H1 (cell line): ENCODE measurements at regions not wholly inside any gene's neighbourhood (a gene's known extent, or its start where the extent isn't known, plus 50 kb on each side); places are given as distances from the start of the nearest gene placed in this dataset.

Experiments used
- CTCF ChIA-PET: fragments of 300-600 bp; sonication (Branson Sonifier 250); formaldehyde crosslinking; loops from one replicate; lab custom pipeline; 2021; ENCODE audit not compliant: partially characterized antibody; lab: Charles Lee
- POLR2A ChIA-PET: fragments of 300-600 bp; sonication (Branson Sonifier 250); formaldehyde crosslinking; loops from one replicate; lab custom pipeline; 2021; ENCODE audit warnings: inconsistent platforms; ENCODE audit not compliant: partially characterized antibody; lab: Charles Lee
- DNase-seq, 2 experiments: peaks; one replicate each; pipeline versions ENCODE4 v3.0.0 to v3.0.0-alpha.2; 2010 to 2022; ENCODE audit warnings: low spot score in 2 of 2, low read depth in 1 of 2, mixed read lengths in 1 of 2
- FAIRE-seq: peaks from 2 replicates; lab custom pipeline; 2011; peaks lifted over from hg19 to GRCh38; lab: Jason Lieb, UNC
- H2AFZ ChIP-seq: 2 replicates; pipeline ENCODE4 v1.8.1; 2012; ENCODE audit warnings: low read length, inconsistent platforms
- H2AK5ac ChIP-seq: 2 replicates; pipeline ENCODE4 v1.6.1; 2013; ENCODE audit warnings: low read depth, low read length
- H2BK120ac ChIP-seq: replicated peaks from 2 replicates; pipeline ENCODE3; 2013; ENCODE audit warnings: low read depth, low read length, inconsistent platforms
- H2BK12ac ChIP-seq: 2 replicates; pipeline ENCODE4 v1.6.1; 2013; ENCODE audit warnings: low read depth, low read length
- H2BK15ac ChIP-seq: 2 replicates; pipeline ENCODE4 v1.6.1; 2013; ENCODE audit warnings: low read length
- H2BK20ac ChIP-seq: 2 replicates; pipeline ENCODE4 v1.6.1; 2013; ENCODE audit warnings: low read length
- H2BK5ac ChIP-seq: 2 replicates; pipeline ENCODE4 v1.6.1; 2013; ENCODE audit warnings: low read depth, low read length
- H3K14ac ChIP-seq: 2 replicates; pipeline ENCODE4 v1.6.1; 2013; ENCODE audit warnings: inconsistent platforms; ENCODE audit not compliant: insufficient read length
- H3K18ac ChIP-seq: 2 replicates; pipeline ENCODE4 v1.6.1; 2013; ENCODE audit warnings: low read length; ENCODE audit errors: extremely low read depth
- H3K23ac ChIP-seq: 2 replicates; pipeline ENCODE4 v1.6.1; 2013; ENCODE audit warnings: inconsistent platforms; ENCODE audit not compliant: insufficient read length
- H3K23me2 ChIP-seq: 2 replicates; pipeline ENCODE4 v1.6.1; 2013; ENCODE audit warnings: low read depth, low read length
- H3K27ac ChIP-seq: 2 replicates; pipeline ENCODE4 v1.6.1; 2011; ENCODE audit warnings: low read depth, low read length, inconsistent platforms
- H3K27me3 ChIP-seq, 4 experiments: replicated peaks in 1 of 4; 1 replicate in 1 of 4; 2 replicates in 3 of 4; pipeline versions ENCODE4 v1.6.1 to v1.8.1; 2011 to 2013; ENCODE audit warnings: low read length in 3 of 4, mild to moderate bottlenecking in 3 of 4, inconsistent platforms in 2 of 4, mixed read lengths in 2 of 4, moderate library complexity in 1 of 4; ENCODE audit not compliant: control insufficient read depth in 3 of 4, insufficient read depth in 3 of 4; ENCODE audit errors: extremely low read depth in 1 of 4
- H3K36me3 ChIP-seq, 4 experiments: 2 replicates each; pipeline versions ENCODE4 v1.6.1 to v1.8.1; 2011 to 2013; ENCODE audit warnings: mild to moderate bottlenecking in 4 of 4, low read length in 3 of 4, moderate library complexity in 2 of 4, control low read depth in 1 of 4, inconsistent platforms in 1 of 4; ENCODE audit not compliant: insufficient read depth in 4 of 4, control insufficient read depth in 2 of 4
- H3K4ac ChIP-seq: replicated peaks from 2 replicates; pipeline ENCODE3; 2013; ENCODE audit warnings: low read length, low read depth, mixed read lengths, inconsistent platforms; ENCODE audit not compliant: insufficient read length
- H3K4me1 ChIP-seq, 4 experiments: replicated peaks in 1 of 4; 1 replicate in 1 of 4; 2 replicates in 3 of 4; pipeline versions ENCODE4 v1.6.1 to v1.8.1; 2011 to 2013; ENCODE audit warnings: low read length in 3 of 4, inconsistent platforms in 2 of 4, mixed read lengths in 1 of 4; ENCODE audit not compliant: insufficient read depth in 4 of 4, control insufficient read depth in 3 of 4
- H3K4me2 ChIP-seq, 2 experiments: 2 replicates each; pipeline versions ENCODE4 v1.6.1 to v1.8.1; 2011 to 2013; ENCODE audit warnings: low read depth in 2 of 2, low read length in 2 of 2, control low read depth in 1 of 2, inconsistent platforms in 1 of 2, mild to moderate bottlenecking in 1 of 2; ENCODE audit not compliant: insufficient read depth in 1 of 2
- H3K4me3 ChIP-seq, 4 experiments: fragments of 200-600, 300-600 bp in 1 of 4; sonication (generic), shearing (Covaris generic), sonication (Bioruptor Twin) in 1 of 4; 2 replicates each; pipeline versions ENCODE4 v1.5.1 to v1.8.1; 2011 to 2016; ENCODE audit warnings: low read length in 4 of 4, low read depth in 3 of 4, control low read depth in 2 of 4, inconsistent platforms in 2 of 4, mild to moderate bottlenecking in 2 of 4, mixed read lengths in 1 of 4, moderate library complexity in 1 of 4; ENCODE audit not compliant: insufficient read depth in 2 of 4; ENCODE audit errors: extremely low read depth in 1 of 4
- H3K56ac ChIP-seq: replicated peaks from 2 replicates; pipeline ENCODE3; 2013; ENCODE audit warnings: low read depth, mild to moderate bottlenecking, mixed read lengths, low read length, inconsistent platforms; ENCODE audit not compliant: insufficient read length
- H3K79me1 ChIP-seq: 2 replicates; pipeline ENCODE4 v1.6.1; 2013; ENCODE audit warnings: low read depth, low read length, control low read depth
- H3K79me2 ChIP-seq, 2 experiments: 2 replicates each; pipeline versions ENCODE4 v1.6.1 to v1.8.1; 2012 to 2013; ENCODE audit warnings: low read length in 2 of 2, mild to moderate bottlenecking in 2 of 2, inconsistent platforms in 1 of 2; ENCODE audit not compliant: insufficient read depth in 2 of 2, control insufficient read depth in 1 of 2
- H3K9ac ChIP-seq, 4 experiments: replicated peaks in 1 of 4; 1 replicate in 1 of 4; 2 replicates in 3 of 4; pipeline versions ENCODE4 v1.6.1 to v1.8.1; 2011 to 2013; ENCODE audit warnings: low read depth in 3 of 4, low read length in 3 of 4, control low read depth in 2 of 4, mild to moderate bottlenecking in 2 of 4, moderate library complexity in 2 of 4, inconsistent platforms in 1 of 4; ENCODE audit errors: extremely low read depth in 1 of 4
- H3K9me3 ChIP-seq, 2 experiments: 2 replicates each; pipeline versions ENCODE4 v1.6.1 to v1.8.1; 2012 to 2013; ENCODE audit warnings: mild to moderate bottlenecking in 2 of 2, moderate library complexity in 2 of 2, control low read depth in 1 of 2, inconsistent platforms in 1 of 2, low read depth in 1 of 2, low read length in 1 of 2, mixed read lengths in 1 of 2; ENCODE audit not compliant: insufficient read depth in 2 of 2
- H4K20me1 ChIP-seq, 2 experiments: replicated peaks in 1 of 2; 2 replicates each; pipeline versions ENCODE3 to v1.8.1; 2011 to 2013; ENCODE audit warnings: inconsistent platforms in 2 of 2, low read length in 2 of 2, mild to moderate bottlenecking in 1 of 2; ENCODE audit not compliant: insufficient read depth in 2 of 2, control insufficient read depth in 1 of 2
- H4K5ac ChIP-seq: 2 replicates; pipeline ENCODE4 v1.6.1; 2013; ENCODE audit warnings: low read length, low read depth, mixed read lengths, inconsistent platforms; ENCODE audit not compliant: insufficient read length
- H4K8ac ChIP-seq: 2 replicates; pipeline ENCODE4 v1.8.0; 2013; ENCODE audit warnings: mild to moderate bottlenecking, moderate library complexity, low read length, inconsistent platforms; ENCODE audit not compliant: insufficient read depth; ENCODE audit errors: extremely low read depth
- H4K91ac ChIP-seq: replicated peaks from 2 replicates; pipeline ENCODE3; 2013; ENCODE audit warnings: low read length, mixed read lengths, inconsistent platforms; ENCODE audit not compliant: insufficient read length
- BCL11A ChIP-seq, 2 experiments: IDR thresholded peaks; one replicate each; pipeline ENCODE4 v1.6.1; 2011; ENCODE audit warnings: low read depth in 2 of 2, low read length in 2 of 2, mild to moderate bottlenecking in 2 of 2
- WGBS, 2 experiments: shearing (Covaris generic) in 1 of 2; methylation state at CpG; one replicate each; pipeline versions ENCODE4 v1.1.6 to v1.1.7; 2013 to 2015; ENCODE audit warnings: low lambda C conversion rate in 2 of 2, mixed read lengths in 2 of 2, inconsistent platforms in 1 of 2, low coverage in 1 of 2, missing lambda C conversion rate in 1 of 2; ENCODE audit not compliant: insufficient replicate concordance in 2 of 2, insufficient coverage in 1 of 2, insufficient read length in 1 of 2; ENCODE audit errors: extremely low coverage in 1 of 2, missing lambda C conversion rate in 1 of 2; 5-methylcytosine and 5-hydroxymethylcytosine counted together

DNA sequence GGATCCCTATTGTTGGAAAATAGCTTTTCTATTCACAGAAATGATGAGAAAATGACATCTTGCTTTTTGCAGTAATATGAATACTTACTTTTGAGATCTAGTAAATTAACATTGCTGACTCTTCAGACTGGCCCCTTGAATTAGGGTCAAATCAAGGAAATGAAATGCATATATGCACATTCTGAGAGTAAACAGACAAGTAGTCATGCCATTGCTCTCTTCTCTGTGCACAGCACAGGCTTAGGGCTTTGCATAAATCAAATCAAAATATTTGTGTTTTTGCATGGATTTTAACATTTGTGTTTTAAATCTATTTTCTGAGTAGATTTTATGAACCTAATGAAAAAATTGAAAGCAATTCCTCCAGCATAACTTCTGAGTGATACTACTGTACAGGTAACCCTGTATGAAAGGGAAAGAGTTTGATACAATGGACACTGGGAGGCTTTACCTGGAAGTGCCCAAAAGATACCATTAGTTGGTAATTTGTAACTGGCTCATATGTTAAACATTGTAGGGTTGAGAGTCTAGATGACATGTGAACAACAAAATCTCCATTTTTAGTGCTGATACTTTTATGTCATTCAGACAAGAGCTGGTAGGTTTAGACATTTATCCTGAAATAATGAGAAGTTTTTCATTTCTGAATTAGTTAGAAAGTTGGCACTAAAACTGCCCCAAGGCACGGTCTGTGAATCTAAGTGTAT lies 280.2 kb upstream of the FBXO33 start:
- Histone ChIP-seq H3K27ac (no peak overlapping the region), H3K4me3 (no peak overlapping the region), H3K56ac (no peak overlapping the region), H3K18ac (no peak overlapping the region), H3K14ac (no peak overlapping the region), H3K36me3 (no peaks in the 10 kb centered on the region), H3K9me3 (no peaks in the 10 kb centered on the region), H2BK120ac (no peak overlapping the region), H4K20me1 (no peaks in the 10 kb centered on the region), H2BK12ac (no peak overlapping the region), H2AFZ (no peak overlapping the region), H3K79me1 (no peaks in the 10 kb centered on the region), H3K9ac (no peak overlapping the region), H2AK5ac (no peak overlapping the region), H2BK15ac (no peak overlapping the region), H2BK5ac (no peak overlapping the region), H3K4me2 (no peak overlapping the region), H3K4me1 (peaks cover 0 to 4% (median 0%) of the 10 kb centered on the region in 4 experiments; a peak in 1 of 7 replicates), H4K8ac (no peak overlapping the region), H3K4ac (no peak overlapping the region), H4K91ac (no peak overlapping the region), H3K27me3 (peaks cover 0 to 1% (median 0%) of the 10 kb centered on the region in 4 experiments; a peak in 1 of 7 replicates), H4K5ac (no peak overlapping the region), H3K23me2 (no peaks in the 10 kb centered on the region), H3K79me2 (no peaks in the 10 kb centered on the region), H3K23ac (no peak overlapping the region), H2BK20ac (no peak overlapping the region)
- FAIRE-seq (no peak), DNase-seq (no peak)
- ChIA-PET CTCF (interaction anchor here (0.8 kb wide), 1 partner anchor 20 kb away, joined by 4 read pairs; no protein-coding TSS in a partner anchor), POLR2A (no interaction called here)
- 83% methylated on average over 1 of the region's 1 CpG; no CpG with 5 or more reads in 1 of the 2 experiments for WGBS, 2 experiments
- TF ChIP-seq BCL11A (IDR thresholded peaks at IDR 0.05; ENCODE audit: low read depth in 2 of 2, low read length in 2 of 2), result no peak
